ENCODE measurements at regions not wholly inside any gene's neighbourhood (a gene's known extent, or its start where the extent isn't known, plus 50 kb on each side); places are given as distances from the start of the nearest gene placed in this dataset.

GRCh38 chr4:20049889-20050288, 201.8 kb upstream of the SLIT2 start:
- ATAC-seq (ENCODE audit: low FRiP score in 2 of 2): no peak
- no peaks in the 10 kb centered on the region for H3K36me3 ChIP-seq
- WGBS, 2 donors: 65 to 85% methylated on average over 3 of the region's 3 CpGs

DNA sequence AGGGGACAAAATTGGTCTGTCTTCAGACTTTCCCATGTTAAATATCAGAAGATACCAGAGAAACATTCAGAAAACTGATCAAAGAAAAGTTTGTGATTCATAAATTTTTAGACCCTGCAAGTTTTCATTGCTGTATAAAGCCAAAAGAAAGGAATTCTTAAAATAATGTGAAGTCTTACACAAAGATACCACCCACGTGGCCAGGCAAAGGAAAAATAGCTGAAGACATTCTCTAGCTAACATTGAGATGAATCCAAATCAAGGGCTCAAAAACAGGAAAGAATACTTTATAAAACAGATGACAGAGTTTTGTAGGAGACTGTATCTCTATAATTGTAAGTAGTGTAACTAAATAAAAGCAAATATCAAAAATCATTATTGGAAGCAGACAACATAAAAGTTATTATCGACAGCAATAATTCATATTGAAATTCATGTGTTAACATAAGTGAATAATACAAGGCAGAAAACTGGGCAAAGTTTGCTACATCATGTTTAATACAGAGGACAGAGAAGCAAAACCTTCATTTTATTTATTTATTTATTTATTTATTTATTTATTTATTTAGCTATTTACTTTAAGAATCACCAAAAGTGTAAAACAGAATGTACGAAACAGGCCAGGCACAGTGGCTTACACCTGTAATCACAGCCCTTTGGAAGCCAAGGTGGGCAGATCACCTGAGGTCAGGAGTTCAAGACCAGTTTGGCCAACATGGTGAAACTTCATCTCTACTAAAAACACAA, 204.6 kb upstream of the SLIT2 start:
- no peak for TF ChIP-seq POLR2AphosphoS5 (IDR thresholded peaks at IDR 0.05)
- no peak for ATAC-seq (ENCODE audit: low FRiP score in 2 of 2)
- Histone ChIP-seq H3K4me3 (no peak overlapping the region), H3K27me3 (no peaks in the 10 kb centered on the region), H3K36me3 (no peaks in the 10 kb centered on the region), H3K4me1 (no peaks in the 10 kb centered on the region), H3K27ac (no peak overlapping the region), H3K9me3 (no peaks in the 10 kb centered on the region)
- DNase-seq: no peak
- 76 to 83% methylated on average over 3 of the region's 3 CpGs for WGBS, 2 donors

More at GRCh38 chr4:20049889-20050288, 201.8 kb upstream of the SLIT2 start:
- Histone ChIP-seq H3K4me1 (no peaks in the 10 kb centered on the region), H3K27me3 (no peaks in the 10 kb centered on the region), H3K9me3 (no peaks in the 10 kb centered on the region), H3K27ac (no peak overlapping the region), H3K4me3 (no peak overlapping the region)
- TF ChIP-seq POLR2A (IDR thresholded peaks at IDR 0.05) (no peak), POLR2AphosphoS5 (IDR thresholded peaks at IDR 0.05) (no peak), EP300 (IDR thresholded peaks at IDR 0.05) (no peak), CTCF (IDR thresholded peaks at IDR 0.05) (no peak)
- DNase-seq: no peak

DNA sequence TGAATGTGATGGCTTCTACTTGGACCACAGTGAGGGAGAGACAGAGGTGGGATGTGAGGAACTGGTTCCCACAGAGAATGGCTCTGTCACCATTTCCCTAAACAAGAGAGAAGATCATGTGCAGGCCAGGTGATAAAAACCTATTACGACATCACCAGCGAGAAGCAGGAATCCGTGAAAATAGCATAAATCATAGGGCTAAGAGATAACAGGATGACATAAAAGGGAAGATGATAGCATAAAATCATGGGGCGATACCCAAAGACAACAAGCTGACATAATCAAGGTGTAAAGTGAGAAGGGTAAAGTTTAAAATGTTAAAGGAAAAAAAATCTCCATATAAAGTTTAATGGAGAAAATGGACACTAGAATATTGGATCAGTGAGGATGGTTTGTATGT, 205.5 kb upstream of the SLIT2 start:
- no peaks in the 10 kb centered on the region for H3K36me3 ChIP-seq
- H3K9me3 ChIP-seq: no peaks in the 10 kb centered on the region
- H3K4me3 ChIP-seq: no peak overlapping the region
- DNase-seq (no peak), ATAC-seq (ENCODE audit: low FRiP score in 2 of 2) (no peak)
- H3K27me3 ChIP-seq: no peaks in the 10 kb centered on the region
- H3K4me1 ChIP-seq: no peaks in the 10 kb centered on the region
- H3K27ac ChIP-seq: no peak overlapping the region
- no peak for TF ChIP-seq EP300 (IDR thresholded peaks at IDR 0.05)
- no peak for TF ChIP-seq POLR2AphosphoS5 (IDR thresholded peaks at IDR 0.05)
- no peak for TF ChIP-seq POLR2A (IDR thresholded peaks at IDR 0.05)
- 73 to 77% methylated on average over 4 of the region's 4 CpGs for WGBS, 2 donors

GRCh38 chr4:20044966-20045365, 206.7 kb upstream of the SLIT2 start:
- no peak for DNase-seq
- TF ChIP-seq EP300 (IDR thresholded peaks at IDR 0.05) (no peak), CTCF (IDR thresholded peaks at IDR 0.05) (no peak)
- 76 to 83% methylated on average over 3 of the region's 3 CpGs for WGBS, 2 donors

GRCh38 chr4:20044502-20044911, 207.2 kb upstream of the SLIT2 start:
- no peaks in the 10 kb centered on the region for H3K4me1 ChIP-seq
- no peak for DNase-seq
- H3K4me3 ChIP-seq: no peak overlapping the region
- no peaks in the 10 kb centered on the region for H3K27me3 ChIP-seq
- H3K36me3 ChIP-seq: no peaks in the 10 kb centered on the region
- H3K9me3 ChIP-seq: no peaks in the 10 kb centered on the region
- H3K27ac ChIP-seq: no peak overlapping the region
- WGBS, 2 donors: 49 to 56% methylated on average over 2 of the region's 2 CpGs
- no peak for ATAC-seq (ENCODE audit: low FRiP score in 2 of 2)
- TF ChIP-seq POLR2AphosphoS5 (IDR thresholded peaks at IDR 0.05) (no peak), CTCF (IDR thresholded peaks at IDR 0.05) (no peak), POLR2A (IDR thresholded peaks at IDR 0.05) (no peak), EP300 (IDR thresholded peaks at IDR 0.05) (no peak)

More at GRCh38 chr4:20044966-20045365, 206.7 kb upstream of the SLIT2 start:
- H3K36me3 ChIP-seq: no peaks in the 10 kb centered on the region
- no peaks in the 10 kb centered on the region for H3K4me1 ChIP-seq
- H3K9me3 ChIP-seq: no peaks in the 10 kb centered on the region
- H3K4me3 ChIP-seq: no peak overlapping the region
- no peaks in the 10 kb centered on the region for H3K27me3 ChIP-seq
- ATAC-seq (ENCODE audit: low FRiP score in 2 of 2): no peak
- H3K27ac ChIP-seq: no peak overlapping the region

DNA sequence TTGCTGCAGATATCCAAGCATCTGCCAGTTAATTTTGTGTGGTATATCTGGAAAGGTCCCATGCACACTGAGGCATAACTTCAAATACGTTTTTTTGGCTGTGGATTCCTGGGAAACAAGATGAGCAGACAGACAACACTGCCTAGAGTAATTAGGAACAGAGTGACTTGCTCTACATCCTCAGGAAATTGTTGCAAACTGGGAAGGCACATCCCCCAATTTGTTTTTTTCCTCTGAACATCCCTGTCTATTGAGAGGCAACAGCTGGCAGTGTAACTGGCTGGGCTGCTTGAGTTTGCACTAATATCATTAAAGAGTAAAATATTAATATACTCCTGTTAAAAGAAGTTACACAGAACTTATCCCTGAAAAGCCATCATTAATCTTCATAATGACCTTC, 207.7 kb upstream of the SLIT2 start:
- DNase-seq (no peak), ATAC-seq (ENCODE audit: low FRiP score in 2 of 2) (no peak)
- no peak for TF ChIP-seq POLR2AphosphoS5 (IDR thresholded peaks at IDR 0.05)
- no peak for TF ChIP-seq CTCF (IDR thresholded peaks at IDR 0.05)
- TF ChIP-seq EP300 (IDR thresholded peaks at IDR 0.05): no peak
- TF ChIP-seq POLR2A (IDR thresholded peaks at IDR 0.05): no peak
- no peaks in the 10 kb centered on the region for H3K4me1 ChIP-seq
- no peak overlapping the region for H3K27ac ChIP-seq
- 39 to 56% methylated on average over 1 of the region's 1 CpG for WGBS, 2 donors
- H3K27me3 ChIP-seq: no peaks in the 10 kb centered on the region
- no peak overlapping the region for H3K4me3 ChIP-seq
- H3K9me3 ChIP-seq: no peaks in the 10 kb centered on the region
- H3K36me3 ChIP-seq: no peaks in the 10 kb centered on the region
